ENCODE measurements at regions not wholly inside any gene's neighbourhood (a gene's known extent, or its start where the extent isn't known, plus 50 kb on each side); places are given as distances from the start of the nearest gene placed in this dataset.
A peak's percentile ranks its signal among the peaks of the same experiment; 100 is the strongest.

DNA sequence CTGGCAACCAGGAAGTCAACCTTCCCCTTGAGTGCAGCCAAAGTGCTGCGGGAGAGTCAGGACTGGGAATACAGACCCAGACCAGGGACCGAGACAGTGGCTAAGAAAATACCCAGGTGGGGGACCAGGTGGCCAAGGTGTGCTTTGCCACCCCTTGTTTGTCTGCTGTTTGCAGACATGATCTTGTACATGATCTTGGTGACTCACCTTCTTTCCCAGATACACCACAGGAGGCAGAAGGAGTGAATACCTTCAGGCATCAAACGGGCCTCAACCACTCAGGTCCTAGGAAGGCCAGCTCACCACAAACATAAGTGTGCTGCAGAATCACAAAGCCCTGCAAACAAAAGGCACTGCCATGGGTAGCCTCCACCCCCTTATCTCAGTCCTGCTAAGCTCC lies 62.0 kb downstream of the CNGA2 start:
- intact Hi-C loops (cut with DNase I, micrococcal nuclease), result no loop called here
- no peak for ATAC-seq
- DNase-seq, result no peak

DNA sequence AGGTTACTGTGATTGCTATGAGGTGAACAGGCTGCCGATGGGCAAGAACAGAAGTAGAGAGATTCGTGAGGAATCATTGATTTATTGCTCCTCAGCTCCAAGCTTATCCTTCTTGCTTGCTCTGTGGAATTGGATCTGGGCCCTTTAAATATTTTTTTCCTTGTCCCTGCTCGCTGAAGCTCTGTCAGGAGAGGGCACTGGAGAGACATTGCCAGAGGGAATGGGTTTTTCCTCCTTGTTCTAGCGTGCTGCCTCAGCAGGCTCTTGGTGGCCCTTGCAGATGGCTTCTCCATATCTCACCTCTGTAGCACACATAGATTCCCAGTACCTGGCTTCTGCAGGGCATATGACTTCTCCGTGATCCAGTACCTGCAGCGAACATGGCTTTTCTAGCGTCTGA lies 67.4 kb downstream of the CNGA2 start:
- intact Hi-C loops (cut with DNase I, micrococcal nuclease), result no loop called here
- ATAC-seq (peak; percentile 36), DNase-seq (no peak)

DNA sequence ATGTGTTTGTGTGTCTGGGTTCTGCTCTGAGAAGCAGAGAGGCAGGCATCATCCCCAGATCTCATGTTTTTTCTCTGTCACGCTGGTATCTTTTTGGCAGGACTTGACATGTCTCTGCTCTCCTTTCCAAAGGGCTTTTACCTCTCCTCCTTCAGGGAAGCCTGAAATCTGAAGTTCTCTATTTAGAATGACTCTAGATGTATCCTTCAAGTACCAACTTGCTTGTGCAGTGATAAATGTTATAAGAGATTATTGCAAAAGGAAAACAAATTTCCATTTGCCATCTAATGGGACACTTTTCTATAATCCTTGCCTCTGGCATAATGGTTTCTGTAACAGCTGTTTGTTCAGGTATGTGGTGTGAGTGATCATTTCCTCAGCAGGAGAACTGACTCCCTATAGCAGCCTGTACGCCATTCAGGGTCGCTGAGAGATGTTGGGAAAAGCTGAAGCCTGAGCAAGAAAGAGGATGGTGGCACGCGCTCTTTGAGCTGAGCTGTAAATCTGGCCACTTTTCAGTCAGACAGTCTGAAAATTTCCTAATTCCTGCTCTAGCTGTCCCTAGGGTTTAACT lies 72.5 kb downstream of the CNGA2 start:
- DNase-seq, result no peak
- ATAC-seq, result no peak
- intact Hi-C loops (cut with DNase I, micrococcal nuclease), result no loop called here

DNA sequence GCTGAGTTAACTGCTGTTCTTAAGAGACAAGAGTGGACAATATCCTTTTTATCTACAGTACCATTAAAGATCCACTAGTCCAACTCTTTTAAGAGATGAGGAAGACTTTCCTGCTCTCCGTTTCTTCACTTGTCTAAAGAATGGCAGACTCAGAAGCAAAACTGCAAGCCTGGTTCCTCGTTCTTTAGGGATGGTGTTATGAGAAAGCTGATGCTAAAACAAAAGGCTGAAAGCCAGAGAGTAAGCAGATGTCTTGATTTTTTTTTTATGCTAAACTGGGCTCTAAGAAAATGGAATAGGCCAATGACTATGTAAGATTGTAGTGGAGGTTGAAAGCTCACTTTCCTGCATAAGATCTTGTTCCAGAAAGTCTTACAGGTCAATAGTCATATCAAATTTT lies 78.1 kb downstream of the CNGA2 start:
- DNase-seq, result no peak
- no peak for ATAC-seq
- intact Hi-C loops (cut with DNase I, micrococcal nuclease), result no loop called here

DNA sequence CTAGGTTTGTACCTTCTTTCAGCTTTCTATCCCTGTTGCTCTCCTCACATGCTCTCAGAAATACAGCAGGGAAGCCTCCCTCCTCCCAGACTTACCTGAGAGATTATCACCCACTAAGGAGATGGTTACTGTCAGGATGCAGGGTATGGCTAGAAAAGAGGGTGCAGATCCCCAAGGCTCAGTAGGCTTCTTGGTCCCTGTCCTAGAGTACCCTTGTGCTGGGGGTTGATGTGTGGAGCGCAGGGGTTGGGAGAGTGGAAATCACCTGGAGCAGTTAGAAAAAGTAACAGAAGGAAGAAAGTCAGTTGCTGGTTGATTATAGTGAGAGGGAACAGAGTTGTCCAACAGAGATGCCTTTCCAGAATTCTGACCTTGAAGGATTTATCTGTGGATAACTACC lies 80.2 kb downstream of the CNGA2 start:
- ATAC-seq (no peak), DNase-seq (no peak)
- intact Hi-C loops (cut with DNase I, micrococcal nuclease), result no loop called here

DNA sequence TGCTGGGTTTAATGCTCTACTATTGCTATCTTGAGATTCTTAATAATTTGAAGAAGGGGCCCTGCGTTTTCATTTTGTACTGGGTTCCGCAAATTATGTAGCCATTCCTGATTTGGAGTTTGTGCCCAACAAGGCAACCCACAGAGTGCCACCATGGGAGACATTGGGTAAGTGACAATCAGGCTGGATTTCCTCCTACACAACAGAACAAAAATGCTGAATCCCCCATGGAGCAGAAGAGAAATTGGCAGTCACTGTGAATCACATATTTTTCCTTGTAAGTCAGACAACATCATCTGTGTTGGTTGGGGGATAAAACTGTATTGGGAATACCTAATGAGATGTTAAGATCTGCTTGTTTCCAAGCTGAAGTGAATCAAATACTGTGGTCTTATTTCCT lies 80.9 kb downstream of the CNGA2 start:
- intact Hi-C loops (cut with DNase I, micrococcal nuclease), result no loop called here
- ATAC-seq (no peak), DNase-seq (no peak)

DNA sequence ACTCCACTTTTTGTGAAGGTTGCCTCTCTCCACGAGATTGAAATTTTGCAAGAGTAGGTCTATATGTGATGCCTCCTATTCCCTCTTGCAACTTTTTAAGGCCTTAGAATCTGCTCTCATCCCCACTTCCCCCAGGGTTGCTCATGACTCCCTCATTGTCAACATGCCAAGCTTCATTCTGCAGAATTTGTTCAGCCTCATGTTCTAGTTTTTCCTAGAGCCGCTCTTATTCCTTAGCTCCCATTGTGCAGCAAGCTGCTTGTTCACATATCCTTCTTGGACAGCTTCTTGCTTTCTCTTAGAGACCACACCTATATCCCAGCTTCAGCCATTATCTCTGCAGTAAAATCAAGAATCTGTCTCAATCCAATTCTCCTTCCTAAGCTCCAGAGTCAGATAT lies 82.4 kb downstream of the CNGA2 start:
- DNase-seq (no peak), ATAC-seq (no peak)
- intact Hi-C loops (cut with DNase I, micrococcal nuclease), result no loop called here

DNA sequence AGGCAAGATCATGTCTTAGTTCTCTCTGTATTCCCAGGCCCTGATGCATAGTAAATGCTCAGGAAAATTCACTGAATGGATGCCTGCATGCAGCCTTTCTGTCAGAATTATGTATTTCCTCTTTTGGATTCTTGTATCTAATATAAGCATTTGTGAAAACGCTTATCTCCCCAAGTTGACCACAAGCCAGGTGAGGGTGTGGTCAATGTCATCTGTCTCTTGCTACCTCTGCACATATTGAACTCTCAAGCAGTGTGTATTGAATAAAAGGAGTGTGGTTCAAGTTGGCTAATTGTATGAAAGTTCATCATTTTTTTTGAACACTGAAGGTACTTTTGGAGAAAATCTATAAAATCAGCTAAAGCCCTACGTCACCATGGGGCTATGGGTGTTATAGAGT lies 84.3 kb downstream of the CNGA2 start:
- ATAC-seq (no peak), DNase-seq (no peak)
- intact Hi-C loops (cut with DNase I, micrococcal nuclease), result no loop called here

DNA sequence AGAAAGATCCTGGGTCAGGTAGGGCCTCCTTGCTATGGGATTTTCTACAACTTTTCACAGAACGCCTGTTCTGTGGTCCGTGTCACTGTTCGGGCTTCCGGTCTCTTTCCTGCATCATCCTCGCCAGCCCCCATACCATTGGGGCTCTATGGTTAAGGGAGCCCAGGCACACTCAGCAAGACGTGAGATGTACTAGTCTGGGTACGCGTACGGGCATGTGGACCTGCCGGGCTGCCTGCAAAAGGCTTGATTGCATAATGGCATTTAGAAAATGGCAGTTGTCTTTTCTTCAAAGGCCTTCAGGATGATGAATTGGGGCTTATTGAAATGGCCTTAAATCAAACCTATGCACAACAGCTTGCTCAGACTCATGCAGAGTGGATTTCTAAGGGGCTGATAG lies 86.7 kb downstream of the CNGA2 start:
- ATAC-seq, result no peak
- DNase-seq, result no peak
- intact Hi-C loops (cut with DNase I, micrococcal nuclease), result no loop called here

DNA sequence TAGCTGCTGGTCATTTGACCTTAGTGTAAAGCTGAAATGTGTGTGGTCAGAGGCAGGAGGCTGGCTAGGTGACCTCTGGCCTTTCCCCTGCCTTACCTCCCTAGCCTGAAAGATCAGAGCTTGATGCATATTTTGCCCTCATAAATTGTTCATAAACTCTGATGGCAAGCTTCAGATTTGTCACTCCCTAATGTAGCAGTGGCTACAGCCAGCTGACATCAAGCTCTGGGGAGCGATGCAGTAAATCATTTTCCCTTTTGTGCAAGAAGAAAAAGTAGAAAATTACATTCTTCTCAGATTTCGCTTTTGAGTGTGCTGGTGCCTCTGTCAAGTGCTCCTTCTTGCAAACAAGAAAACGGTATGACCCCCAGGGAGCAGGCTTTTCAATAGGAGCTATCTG lies 87.7 kb upstream of the MAGEA4 start:
- no peak for DNase-seq
- no peak for ATAC-seq
- intact Hi-C loops (cut with DNase I, micrococcal nuclease), result no loop called here

DNA sequence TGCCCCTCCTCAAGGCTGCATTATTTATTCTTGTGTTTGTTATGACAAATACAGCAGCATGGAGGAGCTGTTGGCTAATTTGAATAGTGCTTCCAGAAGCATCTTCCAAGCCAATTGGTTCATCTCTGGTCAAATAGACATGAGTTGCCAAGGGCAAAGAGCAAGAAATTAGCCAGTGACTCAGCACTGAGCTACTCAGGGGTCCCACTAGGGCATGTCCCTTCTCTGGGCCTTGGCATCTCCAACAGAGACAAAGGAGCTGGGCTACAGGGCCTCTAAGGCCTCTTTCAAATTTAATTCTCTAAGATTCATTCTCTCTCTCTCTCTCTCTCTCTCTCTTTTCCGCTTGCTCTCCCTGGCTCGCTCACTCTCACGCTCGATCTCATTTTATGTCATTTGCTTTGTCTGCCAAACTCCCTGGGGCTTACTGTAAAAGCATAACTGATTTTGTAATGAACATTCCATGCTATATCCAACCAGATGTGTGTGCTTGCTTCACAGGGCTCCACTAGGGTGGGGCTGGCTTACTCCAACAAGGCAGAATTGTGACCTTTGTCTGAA lies 86.7 kb upstream of the MAGEA4 start:
- peak; percentile 16 for ATAC-seq
- intact Hi-C loops (cut with DNase I, micrococcal nuclease), result no loop called here

DNA sequence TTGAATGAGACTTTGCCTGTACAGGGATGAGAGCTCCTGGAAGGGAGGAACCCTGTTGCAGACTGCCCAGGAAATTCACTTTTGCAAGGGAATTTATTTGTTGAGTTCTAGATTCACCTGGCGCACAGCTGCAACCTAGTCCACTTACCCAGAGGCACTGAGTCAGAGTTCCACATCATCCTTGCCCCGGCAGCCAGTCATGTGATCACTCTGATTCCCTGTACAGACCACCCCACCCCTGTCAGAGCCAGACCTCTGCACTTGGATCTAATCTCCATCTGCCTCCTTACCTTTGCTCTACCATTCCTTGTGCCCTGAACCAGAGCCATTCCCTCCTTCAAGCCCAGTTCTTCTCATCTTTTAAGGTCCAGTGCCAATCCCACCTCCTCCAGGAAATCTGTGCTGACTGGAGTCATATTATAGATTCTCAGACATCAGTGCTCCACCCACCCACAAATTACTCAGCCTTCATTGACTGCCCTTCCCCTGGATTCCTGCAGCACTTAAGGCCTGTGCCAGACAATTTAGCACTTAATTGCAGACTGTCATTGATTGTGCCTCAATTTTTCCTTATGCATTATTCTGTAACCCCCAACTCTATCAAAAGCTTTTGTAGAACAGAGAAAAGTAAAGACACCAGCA lies 84.1 kb upstream of the MAGEA4 start:
- no peak for ATAC-seq
- intact Hi-C loops (cut with DNase I, micrococcal nuclease), result no loop called here

More for the DNA sequence above, 86.7 kb upstream of the MAGEA4 start:
- DNase-seq, result no peak

DNA sequence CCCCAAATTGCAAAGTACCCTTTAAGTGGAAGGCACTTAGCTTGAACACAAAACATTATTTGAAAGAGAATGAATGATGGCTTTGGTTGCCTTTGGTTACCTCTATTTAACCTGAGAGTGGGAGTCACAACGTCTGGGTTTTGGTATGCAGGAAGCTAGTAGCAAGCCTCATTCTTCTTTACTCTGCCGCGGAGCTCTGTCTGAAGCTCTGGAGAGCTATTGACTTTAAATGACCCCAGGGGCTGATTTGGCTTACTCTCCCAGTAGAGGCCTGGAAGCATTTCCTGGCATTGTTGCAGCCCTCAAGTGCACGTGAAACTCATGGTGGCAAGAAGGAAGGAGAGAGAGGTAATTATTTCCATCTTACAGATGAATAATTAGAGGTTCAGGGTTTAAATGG lies 81.8 kb upstream of the MAGEA4 start:
- intact Hi-C loops (cut with DNase I, micrococcal nuclease), result no loop called here
- ATAC-seq, result no peak
- DNase-seq, result no peak

More for the DNA sequence above, 84.1 kb upstream of the MAGEA4 start:
- DNase-seq, result no peak

DNA sequence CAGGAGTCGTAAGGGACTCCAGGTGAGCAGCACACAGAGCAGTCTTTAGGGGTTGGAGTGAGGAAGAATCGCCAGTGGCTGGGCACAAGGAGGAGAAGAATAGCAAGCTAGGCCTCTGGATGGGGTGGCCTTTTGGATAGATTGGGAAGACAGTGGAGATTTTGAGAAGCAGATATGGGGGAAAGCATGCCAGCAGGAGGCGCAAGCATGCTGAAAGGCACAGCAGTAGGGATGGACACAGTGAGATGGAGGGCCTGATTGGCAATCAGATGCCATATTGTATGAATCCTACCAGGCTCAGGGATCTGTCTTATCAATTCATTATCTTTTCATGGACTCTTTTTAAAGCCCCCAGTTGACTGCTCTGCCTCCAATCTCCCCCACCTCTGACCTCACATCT lies 60.4 kb upstream of the MAGEA4 start:
- intact Hi-C loops (cut with DNase I, micrococcal nuclease), result no loop called here
- no peak for ATAC-seq

DNA sequence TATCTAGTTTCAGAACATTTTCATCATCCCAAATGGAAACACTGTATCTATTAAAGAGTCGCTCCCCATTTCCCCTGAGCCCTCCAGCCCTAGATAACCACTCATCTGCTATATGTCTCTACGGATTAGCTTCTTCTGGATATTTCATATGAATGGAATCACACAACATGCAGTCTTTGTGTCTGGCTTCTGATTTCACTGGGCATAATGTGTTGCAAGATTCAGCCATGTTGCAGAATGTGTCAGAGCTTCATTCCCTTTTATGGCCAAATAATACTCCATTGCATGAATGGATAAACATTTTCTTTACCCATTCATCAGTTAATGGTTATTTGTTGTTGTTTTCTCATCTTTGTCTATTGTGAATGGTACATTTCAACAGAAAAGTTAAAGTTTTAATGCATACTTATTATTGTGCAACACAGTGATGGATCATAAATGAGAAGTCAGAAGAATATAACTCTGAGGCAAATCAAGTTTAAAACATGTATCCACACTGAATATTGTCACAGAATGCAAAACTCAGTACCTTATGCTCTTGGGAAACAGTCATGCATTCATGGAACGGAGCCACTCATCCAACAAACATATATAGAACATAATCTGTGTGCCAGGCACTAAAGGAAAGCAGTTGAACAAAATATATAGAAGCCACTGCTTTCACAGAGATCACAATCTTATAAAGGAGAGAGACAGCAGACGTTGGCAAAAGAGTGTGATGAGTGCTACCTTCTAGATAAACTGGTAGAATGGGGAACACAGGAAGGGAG lies 57.8 kb upstream of the MAGEA4 start:
- intact Hi-C loops (cut with DNase I, micrococcal nuclease), result no loop called here
- ATAC-seq (no peak), DNase-seq (no peak)

More for the DNA sequence above, 60.4 kb upstream of the MAGEA4 start:
- DNase-seq, result peak in 1 of 2 donors; percentile 16

DNA sequence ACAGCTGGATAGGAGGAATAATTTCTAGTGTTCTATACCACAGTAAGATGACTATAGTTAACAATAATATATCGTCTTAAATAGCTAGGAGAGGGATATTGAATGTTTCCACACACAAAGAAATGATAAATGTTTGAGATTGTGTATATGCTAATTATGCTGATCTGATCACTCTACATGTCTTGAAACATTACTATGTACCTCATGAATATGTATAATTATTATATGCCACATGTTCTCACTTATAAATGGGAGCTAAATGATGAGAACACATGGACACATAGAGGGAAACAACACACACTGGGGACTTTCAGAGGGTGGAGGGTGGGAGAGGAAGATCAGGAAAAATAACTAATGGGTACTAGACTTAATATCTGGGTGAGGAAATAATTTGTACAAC lies 53.2 kb upstream of the MAGEA4 start:
- intact Hi-C loops (cut with DNase I, micrococcal nuclease), result no loop called here
- ATAC-seq (no peak), DNase-seq (no peak)

DNA sequence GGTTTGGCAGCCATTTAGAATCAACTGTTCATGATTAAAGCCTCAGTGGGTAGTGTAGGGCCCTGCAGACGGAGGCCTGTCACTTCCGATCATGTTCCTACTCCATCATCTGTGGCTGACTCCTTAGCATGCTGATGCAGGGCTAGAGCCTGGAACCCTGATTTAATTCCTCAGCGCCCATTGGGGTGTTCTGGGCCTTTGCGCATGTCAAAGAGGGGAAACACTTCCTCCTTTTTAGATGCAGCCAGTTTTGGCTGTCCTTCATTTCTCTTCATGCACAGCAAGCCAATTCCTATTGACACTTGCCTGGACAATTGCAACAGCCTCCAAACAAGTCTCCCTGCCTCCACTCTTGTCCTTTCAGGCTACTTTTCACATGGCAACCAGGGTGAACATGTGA lies 51.9 kb upstream of the MAGEA4 start:
- DNase-seq, result no peak
- ATAC-seq, result no peak
- intact Hi-C loops (cut with DNase I, micrococcal nuclease), result no loop called here

Data from left colon (tissue), 2 donors.